Colonic mucosa (tissue), 4 donors: ENCODE measurements at regions not wholly inside any gene's neighbourhood (a gene's known extent, or its start where the extent isn't known, plus 50 kb on each side); places are given as distances from the start of the nearest gene placed in this dataset.

Experiments used
- DNase-seq: peaks from one replicate; pipeline ENCODE4 v3.0.0-alpha.2; 2020
- H3K27ac ChIP-seq: fragments of 200-600 bp; one replicate; pipeline ENCODE4 v1.8.0; 2021
- H3K27me3 ChIP-seq: fragments of 200-600 bp; one replicate; pipeline ENCODE4 v1.8.0; 2021
- H3K36me3 ChIP-seq: fragments of 200-600 bp; one replicate; pipeline ENCODE4 v1.8.0; 2021
- H3K4me1 ChIP-seq: fragments of 200-600 bp; one replicate; pipeline ENCODE4 v1.8.0; 2021; ENCODE audit warnings: mild to moderate bottlenecking
- H3K4me3 ChIP-seq: fragments of 200-600 bp; one replicate; pipeline ENCODE4 v1.8.0; 2021
- H3K9ac ChIP-seq, 2 donors: one replicate each; pipeline ENCODE4 v1.7.0; 2013; ENCODE audit warnings: control low read depth in 2 of 2, low read depth in 2 of 2, low read length in 2 of 2
- H3K9me3 ChIP-seq: fragments of 200-600 bp; one replicate; pipeline ENCODE4 v1.8.0; 2021
- intact Hi-C: fragments of 100-400 bp; cut with DNase I; formaldehyde crosslinking; loops from one replicate; pipeline ENCODE4 v1.14.1; 2022
- TF ChIP-seq, protein P1 (sequence below): fragments of 200-600 bp; IDR thresholded peaks from one replicate; pipeline ENCODE4 v1.8.0; 2022; ENCODE audit warnings: antibody characterized with exemption, mild to moderate bottlenecking
- donor health status: healthy.
- donor health status: DM: no; HTN: no; CAD: no.
- donor health status: DM: no; HTN: no; CAD: no.

DNA sequence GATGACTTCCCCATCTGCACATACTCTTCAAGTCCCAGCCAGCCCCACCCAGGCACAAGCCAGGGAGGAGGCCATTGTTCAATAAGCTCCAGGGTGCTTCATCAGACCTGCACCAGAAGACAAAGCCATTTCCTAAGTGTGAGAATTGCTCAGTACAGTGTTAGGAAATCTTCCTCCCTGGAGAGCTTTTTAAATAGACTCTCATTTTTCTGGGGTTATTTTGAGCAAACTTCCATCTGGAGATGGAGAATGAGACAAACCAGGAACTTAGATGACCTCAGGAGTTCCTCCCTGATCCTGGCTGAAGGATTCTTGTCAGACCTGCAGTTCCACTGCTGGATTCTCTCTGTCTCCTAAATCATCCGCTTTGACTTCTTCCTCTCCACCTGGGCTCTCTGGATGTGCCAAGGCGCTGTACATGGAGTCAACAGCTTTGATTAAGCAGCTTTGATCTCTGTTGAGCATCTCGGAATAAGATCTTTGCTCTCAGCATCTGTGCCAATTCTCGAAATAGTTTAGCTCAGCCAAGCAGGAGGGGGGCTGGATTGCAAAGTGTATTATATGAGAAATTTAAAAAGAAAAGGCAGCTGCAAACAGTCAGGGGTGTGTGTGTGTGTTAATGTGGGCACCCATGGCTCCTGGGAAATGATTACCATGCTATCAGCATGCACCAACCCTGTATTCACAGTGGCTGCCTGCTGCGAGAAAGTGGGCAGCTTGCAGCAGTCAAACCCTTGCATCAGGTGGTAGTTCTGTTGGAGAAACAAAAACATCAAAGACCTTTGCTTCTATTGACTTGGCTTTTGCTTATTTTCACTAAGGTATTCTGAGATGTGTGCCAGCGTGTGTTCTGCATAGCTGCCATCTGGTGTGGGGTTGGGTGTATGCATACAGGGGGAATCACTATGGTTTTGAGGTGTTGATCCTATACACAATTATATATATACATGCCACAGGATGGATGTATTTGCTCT, 70.2 kb upstream of the NAV2 start:
- no peak for DNase-seq
- Histone ChIP-seq H3K27ac (no peak overlapping the region), H3K36me3 (no peaks in the 10 kb centered on the region), H3K4me3 (no peak overlapping the region), H3K9me3 (no peaks in the 10 kb centered on the region), H3K9ac (no peak overlapping the region), H3K4me1 (no peaks in the 10 kb centered on the region), H3K27me3 (no peaks in the 10 kb centered on the region)
- TF ChIP-seq, protein P1, sequence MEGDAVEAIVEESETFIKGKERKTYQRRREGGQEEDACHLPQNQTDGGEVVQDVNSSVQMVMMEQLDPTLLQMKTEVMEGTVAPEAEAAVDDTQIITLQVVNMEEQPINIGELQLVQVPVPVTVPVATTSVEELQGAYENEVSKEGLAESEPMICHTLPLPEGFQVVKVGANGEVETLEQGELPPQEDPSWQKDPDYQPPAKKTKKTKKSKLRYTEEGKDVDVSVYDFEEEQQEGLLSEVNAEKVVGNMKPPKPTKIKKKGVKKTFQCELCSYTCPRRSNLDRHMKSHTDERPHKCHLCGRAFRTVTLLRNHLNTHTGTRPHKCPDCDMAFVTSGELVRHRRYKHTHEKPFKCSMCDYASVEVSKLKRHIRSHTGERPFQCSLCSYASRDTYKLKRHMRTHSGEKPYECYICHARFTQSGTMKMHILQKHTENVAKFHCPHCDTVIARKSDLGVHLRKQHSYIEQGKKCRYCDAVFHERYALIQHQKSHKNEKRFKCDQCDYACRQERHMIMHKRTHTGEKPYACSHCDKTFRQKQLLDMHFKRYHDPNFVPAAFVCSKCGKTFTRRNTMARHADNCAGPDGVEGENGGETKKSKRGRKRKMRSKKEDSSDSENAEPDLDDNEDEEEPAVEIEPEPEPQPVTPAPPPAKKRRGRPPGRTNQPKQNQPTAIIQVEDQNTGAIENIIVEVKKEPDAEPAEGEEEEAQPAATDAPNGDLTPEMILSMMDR = no peak
- intact Hi-C loops = no loop called here

DNA sequence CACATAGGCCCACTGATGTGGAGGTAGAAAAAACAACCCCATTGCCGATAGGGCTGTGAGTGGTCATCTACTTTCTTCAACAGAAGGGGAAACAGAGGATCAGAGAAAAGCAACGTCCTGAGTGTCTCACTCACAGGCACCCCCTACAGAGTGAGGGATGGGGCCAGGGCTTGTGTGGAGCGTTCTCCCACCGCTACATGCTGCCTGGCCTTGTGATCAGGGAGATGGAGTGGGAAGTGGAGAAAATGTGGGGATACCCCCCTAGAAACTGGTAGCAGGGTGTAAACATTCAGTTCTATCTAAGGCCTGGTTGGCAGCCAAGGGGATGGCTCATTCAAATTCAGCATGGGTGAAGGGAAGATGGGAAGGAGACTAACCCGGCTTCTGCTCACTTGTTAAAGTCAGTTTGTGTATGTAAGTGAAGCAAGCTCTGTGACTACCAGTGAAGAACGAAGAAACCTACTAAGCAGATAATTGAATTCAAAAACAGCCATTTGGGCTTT, 73.0 kb upstream of the NAV2 start:
- Histone ChIP-seq H3K36me3 (no peaks in the 10 kb centered on the region), H3K27ac (no peak overlapping the region), H3K4me1 (no peaks in the 10 kb centered on the region), H3K9ac (no peak overlapping the region), H3K9me3 (no peaks in the 10 kb centered on the region), H3K27me3 (no peaks in the 10 kb centered on the region), H3K4me3 (no peak overlapping the region)
- DNase-seq = no peak
- intact Hi-C loops = no loop called here
- TF ChIP-seq, protein P1 = no peak

DNA sequence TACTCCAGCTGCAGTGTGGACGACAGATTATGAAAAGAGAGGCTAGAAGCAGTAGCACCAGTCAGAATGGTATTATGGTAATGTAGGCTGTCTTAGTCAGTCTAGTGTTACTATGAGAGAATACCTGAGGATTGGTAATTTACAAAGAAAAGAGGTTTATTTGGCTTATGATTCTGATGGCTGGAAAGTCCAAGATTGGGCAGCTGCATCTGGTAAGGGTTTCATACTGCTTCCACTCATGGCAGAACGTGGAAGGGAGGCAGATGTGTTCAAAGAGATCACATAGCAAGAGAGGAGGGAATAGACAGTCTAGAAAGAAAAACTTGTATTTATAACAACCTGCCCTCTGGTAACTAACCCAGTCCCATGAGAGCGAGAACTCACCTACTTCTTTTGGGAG, 77.3 kb upstream of the NAV2 start:
- intact Hi-C loops = no loop called here
- Histone ChIP-seq H3K27me3 (no peaks in the 10 kb centered on the region), H3K9ac (no peak overlapping the region), H3K27ac (no peak overlapping the region), H3K4me3 (no peak overlapping the region), H3K9me3 (no peaks in the 10 kb centered on the region), H3K36me3 (no peaks in the 10 kb centered on the region), H3K4me1 (no peaks in the 10 kb centered on the region)
- TF ChIP-seq, protein P1 = no peak
- no peak for DNase-seq

DNA sequence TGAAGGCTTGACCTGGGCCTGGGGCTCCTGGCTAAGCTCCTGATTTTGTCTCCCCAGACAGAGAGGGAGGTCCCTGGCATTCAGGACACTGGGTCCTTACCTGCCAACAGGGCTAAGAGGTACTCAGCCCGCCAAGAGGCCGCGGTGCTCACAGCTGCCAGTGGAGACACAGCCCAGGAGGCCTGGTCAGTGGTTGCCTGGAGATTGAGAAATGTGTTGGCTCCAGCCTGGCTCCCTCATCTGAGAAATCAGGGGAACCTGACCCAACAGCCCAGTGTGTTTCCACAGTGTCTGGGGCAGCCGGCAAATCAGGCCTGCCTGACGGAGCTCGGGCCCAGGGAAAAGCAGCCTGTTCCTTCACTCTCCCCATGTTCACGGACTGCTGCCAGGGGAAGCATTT, 79.4 kb upstream of the NAV2 start:
- TF ChIP-seq, protein P1 = no peak
- intact Hi-C loops = no loop called here
- no peak for DNase-seq

DNA sequence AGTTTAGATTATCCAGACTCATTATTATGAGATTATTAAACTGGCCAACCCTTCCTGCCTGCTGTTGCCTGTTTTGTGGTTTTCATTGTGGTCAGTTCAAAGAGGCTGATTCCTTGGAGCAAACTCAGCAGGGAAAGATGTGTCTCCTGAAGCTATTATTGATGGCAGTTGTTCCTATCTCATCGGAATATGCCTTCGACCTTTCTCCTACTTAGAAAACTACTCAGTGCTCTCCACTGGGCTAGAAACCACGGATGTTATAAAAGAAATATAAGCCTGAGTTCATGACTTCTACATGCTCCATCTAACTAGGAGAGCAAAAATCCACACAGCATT, 80.2 kb upstream of the NAV2 start:
- TF ChIP-seq, protein P1 = no peak
- Histone ChIP-seq H3K4me3 (no peak overlapping the region), H3K27ac (no peak overlapping the region), H3K27me3 (no peaks in the 10 kb centered on the region), H3K36me3 (no peaks in the 10 kb centered on the region), H3K4me1 (no peaks in the 10 kb centered on the region), H3K9ac (no peak overlapping the region), H3K9me3 (no peaks in the 10 kb centered on the region)
- no peak for DNase-seq
- intact Hi-C loops = no loop called here

More for the DNA sequence above, 79.4 kb upstream of the NAV2 start:
- H3K27me3 ChIP-seq = no peaks in the 10 kb centered on the region
- no peak overlapping the region for H3K27ac ChIP-seq
- H3K4me3 ChIP-seq = no peak overlapping the region
- no peak overlapping the region for H3K9ac ChIP-seq
- no peaks in the 10 kb centered on the region for H3K9me3 ChIP-seq
- no peaks in the 10 kb centered on the region for H3K36me3 ChIP-seq
- no peaks in the 10 kb centered on the region for H3K4me1 ChIP-seq
